Neural progenitor cell (in vitro differentiated cells): ENCODE measurements at regions not wholly inside any gene's neighbourhood (a gene's known extent, or its start where the extent isn't known, plus 50 kb on each side); places are given as distances from the start of the nearest gene placed in this dataset.

Experiments used
- DNase-seq: peaks from one replicate; pipeline ENCODE4 v3.0.0-alpha.2; 2016; ENCODE audit warnings: low spot score
- H2AFZ ChIP-seq: fragments of 200-600 bp; sonication (generic); replicated peaks from 2 replicates; pipeline ENCODE4 v1.6.1; 2016; ENCODE audit warnings: antibody characterized with exemption
- H3F3A ChIP-seq: fragments of 200-600 bp; sonication (generic); 2 replicates; pipeline ENCODE4 v1.6.1; 2016; ENCODE audit warnings: antibody characterized with exemption, low read depth
- H3K27ac ChIP-seq: fragments of 200-600 bp; sonication (generic); 2 replicates; pipeline ENCODE4 v1.5.1; 2016; ENCODE audit warnings: mild to moderate bottlenecking
- H3K27me3 ChIP-seq: fragments of 200-600 bp; sonication (generic); 2 replicates; pipeline ENCODE4 v1.6.1; 2016; ENCODE audit warnings: mild to moderate bottlenecking, moderate library complexity
- H3K36me3 ChIP-seq: fragments of 200-600 bp; sonication (generic); 2 replicates; pipeline ENCODE4 v1.5.1; 2016
- H3K4me1 ChIP-seq: fragments of 200-600 bp; sonication (generic); 2 replicates; pipeline ENCODE4 v1.6.1; 2016; ENCODE audit warnings: mixed run types
- H3K4me2 ChIP-seq: fragments of 200-600 bp; sonication (generic); 2 replicates; pipeline ENCODE4 v1.6.1; 2016
- H3K4me3 ChIP-seq: fragments of 200-600 bp; sonication (generic); 2 replicates; pipeline ENCODE4 v1.5.1; 2016
- H3K79me2 ChIP-seq: fragments of 200-600 bp; sonication (generic); 2 replicates; pipeline ENCODE4 v1.6.1; 2016; ENCODE audit warnings: low read depth
- H3K9ac ChIP-seq: fragments of 200-600 bp; sonication (generic); 2 replicates; pipeline ENCODE4 v1.6.1; 2016
- H3K9me3 ChIP-seq: fragments of 200-600 bp; sonication (generic); 2 replicates; pipeline ENCODE4 v1.5.1; 2016; ENCODE audit warnings: low read depth
- H4K20me1 ChIP-seq: fragments of 200-600 bp; sonication (generic); 2 replicates; pipeline ENCODE4 v1.6.1; 2016; ENCODE audit warnings: low read depth
- H3K27ac Mint-ChIP-seq: 3 replicates; pipeline ENCODE4 v1.8.0; 2021; ENCODE audit warnings: mixed read lengths
- H3K27me3 Mint-ChIP-seq: 2 replicates; pipeline ENCODE4 v1.8.0; 2022; ENCODE audit warnings: low read depth, mild to moderate bottlenecking, inconsistent platforms, moderate library complexity, mixed read lengths; ENCODE audit not compliant: insufficient read depth
- H3K36me3 Mint-ChIP-seq: 3 replicates; pipeline ENCODE4 v1.8.0; 2021; ENCODE audit warnings: mixed read lengths
- H3K4me1 Mint-ChIP-seq: 3 replicates; pipeline ENCODE4 v1.8.0; 2021; ENCODE audit warnings: mixed read lengths
- H3K4me3 Mint-ChIP-seq: 3 replicates; pipeline ENCODE4 v1.8.0; 2021; ENCODE audit warnings: mild to moderate bottlenecking, moderate library complexity, mixed read lengths
- H3K9me3 Mint-ChIP-seq: 3 replicates; pipeline ENCODE4 v1.8.0; 2020; ENCODE audit warnings: mixed read lengths
- CTCF ChIP-seq: fragments of 200-600 bp; sonication (generic); IDR thresholded peaks from 2 replicates; pipeline ENCODE4 v1.5.1; 2017; ENCODE audit warnings: antibody characterized with exemption, mild to moderate bottlenecking
- EZH2 ChIP-seq: fragments of 200-600 bp; sonication (generic); IDR thresholded peaks from 2 replicates; pipeline ENCODE4 v1.6.1; 2017; ENCODE audit warnings: antibody characterized with exemption, mild to moderate bottlenecking, moderate library complexity
- EZH2phosphoT487 ChIP-seq: fragments of 200-600 bp; sonication (generic); IDR thresholded peaks from 2 replicates; pipeline ENCODE4 v1.6.1; 2017; ENCODE audit warnings: antibody characterized with exemption

- Histone ChIP-seq H3K79me2 (no peaks in the 10 kb centered on the region), H3K4me2 (no peak overlapping the region), H3K27ac (no peak overlapping the region), H3K36me3 (no peaks in the 10 kb centered on the region), H3K9ac (no peak overlapping the region), H4K20me1 (no peaks in the 10 kb centered on the region), H3F3A (no peaks in the 10 kb centered on the region), H3K9me3 (no peaks in the 10 kb centered on the region), H3K27me3 (no peaks in the 10 kb centered on the region), H2AFZ (no peak overlapping the region), H3K4me1 (no peaks in the 10 kb centered on the region), H3K4me3 (no peak overlapping the region)
- Mint-ChIP-seq H3K27me3 (peaks cover under 1% of the 10 kb centered on the region), H3K9me3 (peaks cover 17% of the 10 kb centered on the region), H3K27ac (no peak overlapping the region), H3K36me3 (peaks cover 3% of the 10 kb centered on the region), H3K4me1 (no peaks in the 10 kb centered on the region), H3K4me3 (no peak overlapping the region)
- DNase-seq = no peak
- no peak for TF ChIP-seq EZH2phosphoT487
- TF ChIP-seq CTCF = no peak
- TF ChIP-seq EZH2 = no peak
Measured at GRCh38 chr11:15765530-15765929, 590.8 kb downstream of the SOX6 start.

DNA sequence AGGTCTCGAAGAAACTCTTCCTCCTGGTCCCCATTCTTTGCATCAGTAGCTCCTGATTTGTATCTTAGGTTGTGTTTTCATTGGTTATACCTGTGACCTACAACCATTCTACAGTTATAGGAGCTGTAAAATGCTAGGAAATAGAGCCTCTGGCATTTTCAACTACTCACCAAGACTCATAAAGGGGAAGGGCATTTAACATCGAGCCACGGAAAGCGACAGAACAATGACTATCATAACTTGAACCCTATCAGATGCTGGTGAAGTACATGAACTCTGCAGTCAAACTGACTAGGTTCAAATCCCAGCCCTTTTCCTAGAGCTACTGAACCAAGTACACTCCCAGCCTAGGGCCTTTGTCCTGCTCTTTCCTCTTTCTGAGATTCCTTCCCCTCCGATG, 588.0 kb downstream of the SOX6 start:
- Histone ChIP-seq H3K4me1 (peaks cover 4% of the 10 kb centered on the region), H3K36me3 (no peaks in the 10 kb centered on the region), H3K27ac (no peak overlapping the region), H3K27me3 (no peaks in the 10 kb centered on the region), H3K4me2 (no peak overlapping the region), H3K9ac (no peak overlapping the region), H4K20me1 (no peaks in the 10 kb centered on the region), H3K79me2 (no peaks in the 10 kb centered on the region), H3K4me3 (no peak overlapping the region), H3F3A (no peaks in the 10 kb centered on the region), H3K9me3 (no peaks in the 10 kb centered on the region), H2AFZ (no peak overlapping the region)
- no peak overlapping the region for H3K27ac Mint-ChIP-seq
- peaks cover 15% of the 10 kb centered on the region for H3K4me1 Mint-ChIP-seq
- peaks cover 14% of the 10 kb centered on the region for H3K27me3 Mint-ChIP-seq
- no peak overlapping the region for H3K4me3 Mint-ChIP-seq
- no peak for TF ChIP-seq EZH2phosphoT487
- no peak for TF ChIP-seq CTCF
- peaks cover 17% of the 10 kb centered on the region for H3K9me3 Mint-ChIP-seq
- H3K36me3 Mint-ChIP-seq = peaks cover 5% of the 10 kb centered on the region
- DNase-seq = no peak

GRCh38 chr11:15769203-15769602, 587.1 kb downstream of the SOX6 start:
- Histone ChIP-seq H3K4me2 (no peak overlapping the region), H3K27ac (no peak overlapping the region), H3K4me3 (no peak overlapping the region), H2AFZ (no peak overlapping the region), H3K9me3 (no peaks in the 10 kb centered on the region), H3K4me1 (peaks cover 13% of the 10 kb centered on the region), H3K9ac (no peak overlapping the region), H3K79me2 (no peaks in the 10 kb centered on the region), H3F3A (no peaks in the 10 kb centered on the region), H3K27me3 (no peaks in the 10 kb centered on the region), H4K20me1 (no peaks in the 10 kb centered on the region), H3K36me3 (no peaks in the 10 kb centered on the region)
- Mint-ChIP-seq H3K9me3 (peaks cover 14% of the 10 kb centered on the region), H3K4me3 (no peak overlapping the region), H3K4me1 (peaks cover 24% of the 10 kb centered on the region), H3K27ac (no peak overlapping the region), H3K36me3 (peaks cover 5% of the 10 kb centered on the region), H3K27me3 (peaks cover 18% of the 10 kb centered on the region)
- DNase-seq = no peak
- TF ChIP-seq CTCF (no peak), EZH2 (no peak), EZH2phosphoT487 (no peak)
